BJ (cell line): ENCODE measurements at regions not wholly inside any gene's neighbourhood (a gene's known extent, or its start where the extent isn't known, plus 50 kb on each side); places are given as distances from the start of the nearest gene placed in this dataset.

ENCODE experiments used
- CTCF ChIA-PET: fragments of 350-600 bp; formaldehyde crosslinking; extraction: SDS; loops from one replicate; lab custom pipeline; 2021; ENCODE audit warnings: antibody characterized with exemption, inconsistent platforms; lab: Yijun Ruan, JAX
- POLR2A ChIA-PET: fragments of 300-600 bp; sonication (Branson Sonifier 250); formaldehyde crosslinking; extraction: SDS; loops from one replicate; lab custom pipeline; 2021; ENCODE audit warnings: antibody characterized with exemption; lab: Charles Lee
- DNase-seq: peaks from one replicate; pipeline ENCODE4 v3.0.0-alpha.2; 2011; ENCODE audit warnings: low read depth
- H3K27me3 ChIP-seq: 2 replicates; pipeline ENCODE4 v1.6.0; 2011; ENCODE audit warnings: low read length; ENCODE audit not compliant: control insufficient read depth, insufficient read depth
- H3K36me3 ChIP-seq: 2 replicates; pipeline ENCODE4 v1.5.1; 2011; ENCODE audit warnings: low read length; ENCODE audit not compliant: control insufficient read depth, insufficient read depth
- H3K4me3 ChIP-seq: 2 replicates; pipeline ENCODE4 v1.5.1; 2011; ENCODE audit warnings: low read depth, mild to moderate bottlenecking, control low read depth, low read length
- TF ChIP-seq, protein P1 (sequence below): IDR thresholded peaks from 2 replicates; pipeline ENCODE4 v1.5.1; 2011; ENCODE audit warnings: low read depth, mild to moderate bottlenecking, control low read depth, inconsistent platforms, low read length, moderate library complexity; ENCODE audit not compliant: insufficient read depth

DNA sequence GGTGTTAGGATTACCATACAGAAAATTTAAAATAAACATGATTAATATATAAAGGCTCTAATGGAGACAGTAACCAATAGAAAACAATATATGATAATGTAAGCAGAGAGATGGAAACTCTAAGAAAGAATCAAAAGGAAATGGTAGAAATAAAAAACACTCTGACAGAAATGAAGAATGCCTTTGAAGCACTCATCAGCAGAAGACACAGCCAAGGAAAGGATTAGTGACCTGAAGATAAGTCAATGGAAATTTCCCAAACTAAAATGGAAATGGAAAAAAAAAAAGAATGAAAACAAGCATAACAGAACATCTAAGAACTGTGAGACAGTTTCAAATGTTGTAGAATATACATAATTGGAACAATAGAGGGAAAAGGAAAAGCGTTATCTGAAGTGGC lies 302.6 kb downstream of the DRD1 start:
- CTCF ChIA-PET: no interaction called here
- H3K36me3 ChIP-seq: no peaks in the 10 kb centered on the region
- TF ChIP-seq, protein P1, sequence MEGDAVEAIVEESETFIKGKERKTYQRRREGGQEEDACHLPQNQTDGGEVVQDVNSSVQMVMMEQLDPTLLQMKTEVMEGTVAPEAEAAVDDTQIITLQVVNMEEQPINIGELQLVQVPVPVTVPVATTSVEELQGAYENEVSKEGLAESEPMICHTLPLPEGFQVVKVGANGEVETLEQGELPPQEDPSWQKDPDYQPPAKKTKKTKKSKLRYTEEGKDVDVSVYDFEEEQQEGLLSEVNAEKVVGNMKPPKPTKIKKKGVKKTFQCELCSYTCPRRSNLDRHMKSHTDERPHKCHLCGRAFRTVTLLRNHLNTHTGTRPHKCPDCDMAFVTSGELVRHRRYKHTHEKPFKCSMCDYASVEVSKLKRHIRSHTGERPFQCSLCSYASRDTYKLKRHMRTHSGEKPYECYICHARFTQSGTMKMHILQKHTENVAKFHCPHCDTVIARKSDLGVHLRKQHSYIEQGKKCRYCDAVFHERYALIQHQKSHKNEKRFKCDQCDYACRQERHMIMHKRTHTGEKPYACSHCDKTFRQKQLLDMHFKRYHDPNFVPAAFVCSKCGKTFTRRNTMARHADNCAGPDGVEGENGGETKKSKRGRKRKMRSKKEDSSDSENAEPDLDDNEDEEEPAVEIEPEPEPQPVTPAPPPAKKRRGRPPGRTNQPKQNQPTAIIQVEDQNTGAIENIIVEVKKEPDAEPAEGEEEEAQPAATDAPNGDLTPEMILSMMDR: no peak
- H3K27me3 ChIP-seq: no peaks in the 10 kb centered on the region
- POLR2A ChIA-PET: no interaction called here
- H3K4me3 ChIP-seq: no peak overlapping the region
- no peak for DNase-seq

DNA sequence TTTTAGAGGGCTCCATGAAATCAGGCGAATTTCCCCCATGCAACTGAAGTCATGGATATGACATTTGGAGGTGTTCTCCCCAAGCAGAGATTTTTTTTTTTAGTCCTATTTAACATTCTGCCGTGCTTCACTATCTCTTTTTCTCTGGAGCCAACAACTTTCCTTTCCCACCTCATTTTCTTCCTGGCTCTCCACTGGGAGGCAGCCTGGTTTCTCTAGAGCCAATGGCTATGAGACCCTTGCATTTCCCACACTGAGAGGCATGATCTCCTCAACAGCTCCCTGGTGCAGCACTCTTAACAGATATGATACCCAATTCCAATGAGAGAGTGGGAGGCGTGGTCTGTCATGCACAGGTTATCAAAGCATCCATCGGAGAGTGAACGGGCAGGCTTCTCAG lies 310.8 kb downstream of the DRD1 start:
- ChIA-PET POLR2A (no interaction called here), CTCF (no interaction called here)
- no peak for DNase-seq
- TF ChIP-seq, protein P1: no peak
- H3K4me3 ChIP-seq: no peak overlapping the region
- H3K27me3 ChIP-seq: no peaks in the 10 kb centered on the region
- no peaks in the 10 kb centered on the region for H3K36me3 ChIP-seq

DNA sequence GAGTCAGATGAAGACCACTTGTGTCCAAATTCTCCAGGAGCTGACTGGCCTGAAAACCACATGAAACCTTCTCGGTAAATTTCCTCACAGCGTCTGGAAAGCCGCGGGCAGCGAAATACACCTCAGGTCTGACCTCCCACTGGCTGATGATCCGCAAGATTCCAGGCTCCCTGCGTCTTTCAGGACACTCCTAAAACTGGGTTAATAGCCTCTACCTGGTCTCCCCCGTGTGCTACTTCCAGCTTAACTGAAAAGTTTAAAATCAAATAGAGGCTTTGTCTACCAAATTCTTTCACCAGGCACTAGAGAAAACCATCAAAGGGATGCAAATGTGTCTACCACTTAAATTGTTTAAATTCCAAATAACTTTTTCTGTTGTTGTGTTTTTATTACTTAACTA lies 312.6 kb downstream of the DRD1 start:
- CTCF ChIA-PET: no interaction called here
- POLR2A ChIA-PET: no interaction called here

DNA sequence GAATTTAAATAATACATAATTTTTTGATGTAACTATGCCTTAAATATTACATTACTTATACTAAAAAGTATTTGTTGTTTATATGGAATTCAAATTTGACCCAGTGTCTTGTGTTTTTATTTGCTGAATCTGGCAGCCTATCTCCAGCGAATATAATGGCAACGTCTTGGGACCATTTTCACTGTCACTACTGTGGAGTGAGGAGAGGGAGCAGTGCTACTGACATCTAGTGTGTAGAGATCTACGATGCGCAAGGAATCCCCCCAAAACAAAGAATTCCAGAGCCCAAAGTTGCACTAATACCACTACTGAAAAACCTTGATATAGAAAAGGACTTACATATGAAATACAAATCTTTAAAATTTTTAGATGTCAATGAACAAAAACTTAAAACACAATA lies 314.4 kb downstream of the DRD1 start:
- ChIA-PET CTCF (no interaction called here), POLR2A (no interaction called here)
- no peak for DNase-seq
- H3K27me3 ChIP-seq: no peaks in the 10 kb centered on the region
- H3K36me3 ChIP-seq: no peaks in the 10 kb centered on the region
- TF ChIP-seq, protein P1: no peak
- H3K4me3 ChIP-seq: no peak overlapping the region

More for the DNA sequence above, 312.6 kb downstream of the DRD1 start:
- Histone ChIP-seq H3K36me3 (no peaks in the 10 kb centered on the region), H3K27me3 (no peaks in the 10 kb centered on the region), H3K4me3 (no peak overlapping the region)
- TF ChIP-seq, protein P1: no peak
- no peak for DNase-seq

DNA sequence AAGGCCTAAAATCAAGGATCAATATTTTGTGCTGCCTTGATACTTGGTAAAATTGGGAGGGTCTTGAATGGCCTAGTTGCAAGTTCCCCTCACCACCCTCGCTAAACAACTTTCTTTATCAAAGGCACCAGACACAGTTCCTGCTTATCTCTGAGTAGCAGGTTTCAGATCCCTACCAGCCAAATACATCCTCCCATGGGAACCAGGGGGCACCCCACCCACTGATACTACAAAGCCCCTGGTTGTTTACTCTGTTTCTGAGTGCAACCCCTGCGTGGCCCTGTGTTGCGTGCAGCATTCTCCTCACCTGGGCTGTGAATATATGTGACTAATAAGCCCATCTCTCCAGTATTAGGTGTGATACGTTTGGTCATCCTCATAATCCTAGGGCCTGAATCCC lies 314.9 kb downstream of the DRD1 start:
- DNase-seq: no peak

More for the DNA sequence above, 314.9 kb downstream of the DRD1 start:
- ChIA-PET CTCF (no interaction called here), POLR2A (no interaction called here)
- TF ChIP-seq, protein P1: no peak
- H3K4me3 ChIP-seq: no peak overlapping the region
- no peaks in the 10 kb centered on the region for H3K27me3 ChIP-seq
- H3K36me3 ChIP-seq: no peaks in the 10 kb centered on the region
